Trophoblast cell (in vitro differentiated cells and primary cell): ENCODE measurements at regions not wholly inside any gene's neighbourhood (a gene's known extent, or its start where the extent isn't known, plus 50 kb on each side); places are given as distances from the start of the nearest gene placed in this dataset.
A peak's percentile ranks its signal among the peaks of the same experiment; 100 is the strongest.

Source experiments
- DNase-seq, 2 donors: peaks; one replicate each; pipeline ENCODE4 v3.0.0-alpha.2; 2016
- H2AFZ ChIP-seq: 2 replicates; pipeline ENCODE4 v1.6.1; 2013; ENCODE audit warnings: low read length, moderate library complexity, mild to moderate bottlenecking; ENCODE audit not compliant: insufficient read depth, poor library complexity
- H2AK5ac ChIP-seq: 2 replicates; pipeline ENCODE4 v1.6.1; 2013; ENCODE audit warnings: mild to moderate bottlenecking, low read length
- H2BK120ac ChIP-seq: 2 replicates; pipeline ENCODE4 v1.6.1; 2013; ENCODE audit warnings: low read length, mild to moderate bottlenecking, moderate library complexity; ENCODE audit not compliant: insufficient read depth, poor library complexity
- H2BK12ac ChIP-seq: 2 replicates; pipeline ENCODE4 v1.6.1; 2013; ENCODE audit warnings: mild to moderate bottlenecking, low read length, moderate library complexity
- H2BK5ac ChIP-seq: 2 replicates; pipeline ENCODE4 v1.6.1; 2013; ENCODE audit warnings: low read length, low read depth, moderate library complexity, mild to moderate bottlenecking; ENCODE audit not compliant: poor library complexity
- H3K14ac ChIP-seq: 2 replicates; pipeline ENCODE4 v1.6.1; 2013; ENCODE audit warnings: mild to moderate bottlenecking, low read length
- H3K18ac ChIP-seq: 2 replicates; pipeline ENCODE4 v1.6.1; 2013; ENCODE audit warnings: mild to moderate bottlenecking, low read length
- H3K23ac ChIP-seq: 2 replicates; pipeline ENCODE4 v1.6.1; 2013; ENCODE audit warnings: low read length
- H3K27ac ChIP-seq: 2 replicates; pipeline ENCODE4 v1.5.1; 2013; ENCODE audit warnings: low read depth, mild to moderate bottlenecking, inconsistent platforms, low read length, moderate library complexity
- H3K27me3 ChIP-seq: 2 replicates; pipeline ENCODE4 v1.6.1; 2013; ENCODE audit warnings: inconsistent platforms, mild to moderate bottlenecking, low read length, moderate library complexity; ENCODE audit not compliant: insufficient read depth
- H3K36me3 ChIP-seq, 2 experiments: 1 replicate in 1 of 2; 2 replicates in 1 of 2; pipeline ENCODE4 v1.6.1; 2013; ENCODE audit warnings: low read length in 2 of 2, mild to moderate bottlenecking in 2 of 2, moderate library complexity in 1 of 2; ENCODE audit not compliant: insufficient read depth in 2 of 2, control insufficient read depth in 1 of 2
- H3K4ac ChIP-seq: 2 replicates; pipeline ENCODE4 v1.6.1; 2013; ENCODE audit warnings: low read depth, mild to moderate bottlenecking, low read length, moderate library complexity
- H3K4me1 ChIP-seq, 2 experiments: 1 replicate in 1 of 2; 2 replicates in 1 of 2; pipeline ENCODE4 v1.6.1; 2013; ENCODE audit warnings: low read length in 2 of 2, mild to moderate bottlenecking in 2 of 2, moderate library complexity in 1 of 2; ENCODE audit not compliant: insufficient read depth in 2 of 2, control insufficient read depth in 1 of 2
- H3K4me2 ChIP-seq: 2 replicates; pipeline ENCODE4 v1.6.1; 2013; ENCODE audit warnings: inconsistent platforms, mild to moderate bottlenecking, low read length, moderate library complexity
- H3K4me3 ChIP-seq: 2 replicates; pipeline ENCODE4 v1.5.1; 2013; ENCODE audit warnings: mild to moderate bottlenecking, low read depth, low read length, inconsistent platforms
- H3K79me1 ChIP-seq: one replicate; pipeline ENCODE4 v1.6.1; 2013; ENCODE audit warnings: low read length
- H3K79me2 ChIP-seq: 2 replicates; pipeline ENCODE4 v1.6.1; 2013; ENCODE audit warnings: low read length, mild to moderate bottlenecking; ENCODE audit not compliant: control insufficient read depth, insufficient read depth, poor library complexity
- H3K9ac ChIP-seq: 2 replicates; pipeline ENCODE4 v1.6.1; 2013; ENCODE audit warnings: mild to moderate bottlenecking, low read length
- H3K9me3 ChIP-seq: 2 replicates; pipeline ENCODE4 v1.6.1; 2013; ENCODE audit warnings: low read depth, mild to moderate bottlenecking, control low read depth, inconsistent platforms, low read length; ENCODE audit not compliant: insufficient read depth
- H4K12ac ChIP-seq: 2 replicates; pipeline ENCODE4 v1.6.1; 2013; ENCODE audit warnings: low read depth, mild to moderate bottlenecking, low read length, moderate library complexity
- H4K8ac ChIP-seq: 2 replicates; pipeline ENCODE4 v1.6.1; 2013; ENCODE audit warnings: low read depth, mild to moderate bottlenecking, low read length, moderate library complexity
- H4K91ac ChIP-seq: one replicate; pipeline ENCODE4 v1.6.1; 2013; ENCODE audit warnings: low read depth, mild to moderate bottlenecking, low read length, moderate library complexity
- WGBS: extraction: QIAGEN DNeasy Blood & Tissue Kit; methylation state at CpG from one replicate; pipeline ENCODE4 v1.1.7; 2013; ENCODE audit warnings: missing lambda C conversion rate; ENCODE audit not compliant: insufficient read length, insufficient coverage; ENCODE audit errors: extremely low coverage; 5-methylcytosine and 5-hydroxymethylcytosine counted together

- Histone ChIP-seq H4K8ac (no peak overlapping the region), H3K14ac (no peak overlapping the region), H4K12ac (no peak overlapping the region), H2BK12ac (no peak overlapping the region), H3K4me2 (no peak overlapping the region), H3K23ac (no peak overlapping the region), H2AFZ (no peak overlapping the region), H2AK5ac (no peak overlapping the region), H3K79me1 (no peaks in the 10 kb centered on the region), H3K36me3 (no peaks in the 10 kb centered on the region), H3K18ac (no peak overlapping the region), H3K4me3 (no peak overlapping the region), H2BK120ac (no peak overlapping the region), H4K91ac (no peak overlapping the region), H3K4ac (no peak overlapping the region), H3K27me3 (no peaks in the 10 kb centered on the region), H3K4me1 (peaks cover 2 to 3% of the 10 kb centered on the region in 2 experiments), H2BK5ac (no peak overlapping the region), H3K27ac (no peak overlapping the region), H3K79me2 (peaks cover 2% of the 10 kb centered on the region), H3K9me3 (peaks cover 7% of the 10 kb centered on the region), H3K9ac (no peak overlapping the region)
- DNase-seq: peak in 1 of 2 donors; percentile 37
- WGBS: no CpG with 5 or more reads among the region's 5 CpGs
These were observed 223.6 kb upstream of the ASIC2 start for GRCh38 chr17:33516645-33517044.

- Histone ChIP-seq H3K23ac (no peak overlapping the region), H3K27me3 (no peaks in the 10 kb centered on the region), H3K18ac (no peak overlapping the region), H2BK5ac (no peak overlapping the region), H3K4me1 (peaks cover 2 to 3% of the 10 kb centered on the region in 2 experiments), H3K14ac (no peak overlapping the region), H3K36me3 (no peaks in the 10 kb centered on the region), H3K4me2 (no peak overlapping the region), H4K8ac (no peak overlapping the region), H3K4ac (no peak overlapping the region), H3K79me1 (no peaks in the 10 kb centered on the region), H3K27ac (no peak overlapping the region), H4K91ac (no peak overlapping the region), H2AK5ac (no peak overlapping the region), H4K12ac (no peak overlapping the region), H2BK12ac (no peak overlapping the region), H2BK120ac (no peak overlapping the region), H3K9me3 (peaks cover 7% of the 10 kb centered on the region), H3K9ac (no peak overlapping the region), H2AFZ (no peak overlapping the region), H3K4me3 (no peak overlapping the region), H3K79me2 (peaks cover 2% of the 10 kb centered on the region)
- no peak for DNase-seq
- WGBS: no CpG with 5 or more reads among the region's 5 CpGs
These were observed 224.7 kb upstream of the ASIC2 start for GRCh38 chr17:33517746-33518145.

GRCh38 chr17:33519692-33520091 lies 226.6 kb upstream of the ASIC2 start:
- Histone ChIP-seq H3K23ac (no peak overlapping the region), H3K4me2 (no peak overlapping the region), H3K9ac (no peak overlapping the region), H3K18ac (no peak overlapping the region), H4K91ac (no peak overlapping the region), H3K27me3 (no peaks in the 10 kb centered on the region), H2BK12ac (no peak overlapping the region), H3K27ac (no peak overlapping the region), H3K4me3 (no peak overlapping the region), H3K36me3 (no peaks in the 10 kb centered on the region), H4K8ac (no peak overlapping the region), H2BK5ac (no peak overlapping the region), H3K4me1 (peaks cover 3 to 6% of the 10 kb centered on the region in 2 experiments), H3K4ac (no peak overlapping the region), H2AFZ (no peak overlapping the region), H3K9me3 (peaks cover 4% of the 10 kb centered on the region), H2BK120ac (no peak overlapping the region), H3K14ac (no peak overlapping the region), H3K79me1 (no peaks in the 10 kb centered on the region), H2AK5ac (no peak overlapping the region), H3K79me2 (peaks cover 2% of the 10 kb centered on the region), H4K12ac (no peak overlapping the region)
- DNase-seq: peak; percentile 65 to 83
- no CpG with 5 or more reads among the region's 4 CpGs for WGBS

GRCh38 chr17:33520426-33521330 lies 227.6 kb upstream of the ASIC2 start:
- Histone ChIP-seq H3K4me3 (no peak overlapping the region), H3K27ac (no peak overlapping the region), H3K79me2 (peaks cover 2% of the 10 kb centered on the region), H3K4me2 (no peak overlapping the region), H3K4me1 (peaks cover 3 to 6% of the 10 kb centered on the region in 2 experiments), H4K12ac (no peak overlapping the region), H3K36me3 (no peaks in the 10 kb centered on the region), H3K9me3 (peaks cover 7% of the 10 kb centered on the region), H2BK120ac (no peak overlapping the region), H3K14ac (no peak overlapping the region), H3K18ac (no peak overlapping the region), H3K23ac (no peak overlapping the region), H3K27me3 (no peaks in the 10 kb centered on the region), H2BK12ac (no peak overlapping the region), H4K91ac (no peak overlapping the region), H3K79me1 (no peaks in the 10 kb centered on the region), H3K4ac (no peak overlapping the region), H2AK5ac (peak overlapping the region; percentile 77), H4K8ac (no peak overlapping the region), H2AFZ (no peak overlapping the region), H2BK5ac (no peak overlapping the region), H3K9ac (no peak overlapping the region)
- DNase-seq: peak; percentile 83 to 93
- no CpG with 5 or more reads among the region's 13 CpGs for WGBS
